ENCODE measurements at regions not wholly inside any gene's neighbourhood (a gene's known extent, or its start where the extent isn't known, plus 50 kb on each side); places are given as distances from the start of the nearest gene placed in this dataset.

DNA sequence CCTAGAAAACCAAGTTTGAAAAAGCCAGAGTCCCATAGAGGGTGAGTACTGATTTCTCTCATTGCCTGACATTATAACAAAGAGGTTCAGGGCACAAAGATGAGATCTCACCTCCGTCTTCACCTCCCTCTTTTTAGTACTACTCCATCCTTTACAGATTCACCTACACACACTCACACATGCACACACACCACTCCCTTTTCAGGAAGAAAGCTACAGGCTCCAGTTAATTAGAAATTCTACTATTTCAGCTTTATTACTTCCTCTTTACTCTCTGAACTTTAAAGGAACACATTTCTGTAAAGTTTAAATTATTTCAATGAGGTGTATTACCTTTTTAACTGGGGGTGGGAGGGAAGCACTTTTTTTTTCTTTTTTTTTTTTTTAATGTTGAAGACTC, 59.6 kb upstream of the PRDX6 start:
- dilution Hi-C loops (cut with HindIII; ENCODE audit: low sequenced_read_pairs, unreplicated experiment) = no loop called here

More for the DNA sequence above, 59.6 kb upstream of the PRDX6 start:
- BruUV-seq (replicated peaks) = no TSS peak
- no peak overlapping the region for H2AK9ac ChIP-seq (replicated peaks; ENCODE audit: low read depth, low read length, poor library complexity)
- H3K36me3 ChIP-seq (ENCODE audit: control insufficient read depth, insufficient read depth, low read length) = peaks cover 4% of the 10 kb centered on the region; the same call in 1 of the 2 replicates
- H4K5ac ChIP-seq (ENCODE audit: low read depth, low read length) = no peak overlapping the region
- no peak overlapping the region for H2BK5ac ChIP-seq (ENCODE audit: low read depth, low read length, poor library complexity, severe bottlenecking)
- H2AFZ ChIP-seq (replicated peaks; ENCODE audit: low read length, poor library complexity) = no peak overlapping the region
- H3K4me1 ChIP-seq (ENCODE audit: control insufficient read depth, insufficient read depth, low read length) = peaks cover 5% of the 10 kb centered on the region; the same call in 1 of the 2 replicates
- ATAC-seq (ENCODE audit: low read depth) (no peak), DNase-seq (no peak)
- H3K14ac ChIP-seq (replicated peaks; ENCODE audit: low read depth, low read length) = no peak overlapping the region
- H2BK20ac ChIP-seq (ENCODE audit: low read depth, low read length) = no peak overlapping the region
- no peak overlapping the region for H3K4me2 ChIP-seq (ENCODE audit: low read depth, low read length)
- H3K9me1 ChIP-seq (ENCODE audit: insufficient read depth, low read length) = 0 out of 2 replicates have a peak, but pooled peaks cover 3% of the 10 kb centered on the region
- intact Hi-C loops (cut with micrococcal nuclease) = no loop called here
- POLR2A ChIA-PET (ENCODE audit: unreplicated experiment) = no interaction called here
- no peak overlapping the region for H3K4ac ChIP-seq (ENCODE audit: low read depth, low read length)
- in situ Hi-C loops (cut with MboI; ENCODE audit: low sequenced_read_pairs) = loop anchor here (5.0 to 10.0 kb wide), 2 partner anchors 593 to 670 kb away; no protein-coding TSS in a partner anchor
- no peak overlapping the region for H4K8ac ChIP-seq (ENCODE audit: low read depth in 2 of 2, low read length in 2 of 2)
- H3K79me1 ChIP-seq (ENCODE audit: low read depth in 1 of 2, low read length in 2 of 2) = no peaks in the 10 kb centered on the region
- H2AK5ac ChIP-seq (ENCODE audit: low read depth, low read length) = no peak overlapping the region
- H3K9ac ChIP-seq (ENCODE audit: low read depth, low read length) = no peak overlapping the region
- CTCF ChIA-PET = no interaction called here
- no peaks in the 10 kb centered on the region for H3K9me3 ChIP-seq (ENCODE audit: control insufficient read depth, insufficient read depth, low read length)
- WGBS, 2 experiments (ENCODE audit: extremely low coverage in 2 of 2, insufficient read length in 1 of 2) = 80% methylated on average over 1 of the region's 1 CpG; no CpG with 5 or more reads in 1 of the 2 experiments
- no peak overlapping the region for H3K27ac ChIP-seq (ENCODE audit: insufficient read depth, low read length)
- no peak overlapping the region for H2BK15ac ChIP-seq (ENCODE audit: low read depth, low read length)
- H3K56ac ChIP-seq (ENCODE audit: extremely low read depth, insufficient read depth, low read length) = no peak overlapping the region
- no peaks in the 10 kb centered on the region for H3K27me3 ChIP-seq (ENCODE audit: control insufficient read depth, insufficient read depth, low read length)
- H2BK120ac ChIP-seq (ENCODE audit: low read depth, low read length) = no peak overlapping the region
- no peak overlapping the region for H4K91ac ChIP-seq (ENCODE audit: insufficient read depth, low read depth, low read length)
- no peak overlapping the region for H3K18ac ChIP-seq (ENCODE audit: low read depth, low read length)
- no peak overlapping the region for H3K23ac ChIP-seq (ENCODE audit: low read depth, low read length)
- no peaks in the 10 kb centered on the region for H4K20me1 ChIP-seq (ENCODE audit: insufficient read depth, low read length)
- TF ChIP-seq BHLHE40 (IDR thresholded peaks at IDR 0.05; ENCODE audit: low read depth, low read length) = no peak
- TF ChIP-seq CHD1 (IDR thresholded peaks at IDR 0.05; ENCODE audit: low read depth, low read length) = no peak
- no peak for TF ChIP-seq RCOR1 (IDR thresholded peaks at IDR 0.05; ENCODE audit: insufficient replicate concordance, low read length)
- TF ChIP-seq, protein P1, sequence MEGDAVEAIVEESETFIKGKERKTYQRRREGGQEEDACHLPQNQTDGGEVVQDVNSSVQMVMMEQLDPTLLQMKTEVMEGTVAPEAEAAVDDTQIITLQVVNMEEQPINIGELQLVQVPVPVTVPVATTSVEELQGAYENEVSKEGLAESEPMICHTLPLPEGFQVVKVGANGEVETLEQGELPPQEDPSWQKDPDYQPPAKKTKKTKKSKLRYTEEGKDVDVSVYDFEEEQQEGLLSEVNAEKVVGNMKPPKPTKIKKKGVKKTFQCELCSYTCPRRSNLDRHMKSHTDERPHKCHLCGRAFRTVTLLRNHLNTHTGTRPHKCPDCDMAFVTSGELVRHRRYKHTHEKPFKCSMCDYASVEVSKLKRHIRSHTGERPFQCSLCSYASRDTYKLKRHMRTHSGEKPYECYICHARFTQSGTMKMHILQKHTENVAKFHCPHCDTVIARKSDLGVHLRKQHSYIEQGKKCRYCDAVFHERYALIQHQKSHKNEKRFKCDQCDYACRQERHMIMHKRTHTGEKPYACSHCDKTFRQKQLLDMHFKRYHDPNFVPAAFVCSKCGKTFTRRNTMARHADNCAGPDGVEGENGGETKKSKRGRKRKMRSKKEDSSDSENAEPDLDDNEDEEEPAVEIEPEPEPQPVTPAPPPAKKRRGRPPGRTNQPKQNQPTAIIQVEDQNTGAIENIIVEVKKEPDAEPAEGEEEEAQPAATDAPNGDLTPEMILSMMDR (conservative IDR thresholded peaks at IDR 0.05; ENCODE audit: low read depth, low read length) = no peak
- TF ChIP-seq, protein P2, sequence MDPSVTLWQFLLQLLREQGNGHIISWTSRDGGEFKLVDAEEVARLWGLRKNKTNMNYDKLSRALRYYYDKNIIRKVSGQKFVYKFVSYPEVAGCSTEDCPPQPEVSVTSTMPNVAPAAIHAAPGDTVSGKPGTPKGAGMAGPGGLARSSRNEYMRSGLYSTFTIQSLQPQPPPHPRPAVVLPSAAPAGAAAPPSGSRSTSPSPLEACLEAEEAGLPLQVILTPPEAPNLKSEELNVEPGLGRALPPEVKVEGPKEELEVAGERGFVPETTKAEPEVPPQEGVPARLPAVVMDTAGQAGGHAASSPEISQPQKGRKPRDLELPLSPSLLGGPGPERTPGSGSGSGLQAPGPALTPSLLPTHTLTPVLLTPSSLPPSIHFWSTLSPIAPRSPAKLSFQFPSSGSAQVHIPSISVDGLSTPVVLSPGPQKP (IDR thresholded peaks at IDR 0.05; ENCODE audit: borderline replicate concordance, low read depth, low read length) = no peak
- no peak for TF ChIP-seq POLR2A (IDR thresholded peaks at IDR 0.05; ENCODE audit: low read depth, low read length)
- TF ChIP-seq RFX5 (IDR thresholded peaks at IDR 0.05; ENCODE audit: low read depth, low read length) = no peak
- TF ChIP-seq, protein P3, sequence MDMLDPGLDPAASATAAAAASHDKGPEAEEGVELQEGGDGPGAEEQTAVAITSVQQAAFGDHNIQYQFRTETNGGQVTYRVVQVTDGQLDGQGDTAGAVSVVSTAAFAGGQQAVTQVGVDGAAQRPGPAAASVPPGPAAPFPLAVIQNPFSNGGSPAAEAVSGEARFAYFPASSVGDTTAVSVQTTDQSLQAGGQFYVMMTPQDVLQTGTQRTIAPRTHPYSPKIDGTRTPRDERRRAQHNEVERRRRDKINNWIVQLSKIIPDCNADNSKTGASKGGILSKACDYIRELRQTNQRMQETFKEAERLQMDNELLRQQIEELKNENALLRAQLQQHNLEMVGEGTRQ (IDR thresholded peaks at IDR 0.05; ENCODE audit: low read depth, low read length) = no peak
- TF ChIP-seq SMC3 (IDR thresholded peaks at IDR 0.05; ENCODE audit: low read depth, low read length) = no peak
- TF ChIP-seq MXI1 (IDR thresholded peaks at IDR 0.05; ENCODE audit: borderline replicate concordance, low read depth, low read length) = no peak
- TF ChIP-seq MAFK (IDR thresholded peaks at IDR 0.05; ENCODE audit: low read depth, low read length) = no peak
- no peak for TF ChIP-seq NFE2L2 (IDR thresholded peaks at IDR 0.05; ENCODE audit: low read depth, low read length)
- no peak for TF ChIP-seq RAD21 (IDR thresholded peaks at IDR 0.05; ENCODE audit: low read length)
- no peak for TF ChIP-seq MAZ (IDR thresholded peaks at IDR 0.05; ENCODE audit: borderline replicate concordance, low read depth, low read length)
- no peak for TF ChIP-seq CEBPB (IDR thresholded peaks at IDR 0.05; ENCODE audit: low read depth, low read length)
- TF ChIP-seq FOS (IDR thresholded peaks at IDR 0.05; ENCODE audit: low read depth, low read length) = no peak
- H3K4me3 ChIP-seq (ENCODE audit: insufficient read depth, low read depth, low read length) = no peak overlapping the region

Data from IMR-90 (cell line).